ENCODE measurements at regions not wholly inside any gene's neighbourhood (a gene's known extent, or its start where the extent isn't known, plus 50 kb on each side); places are given as distances from the start of the nearest gene placed in this dataset.

GRCh38 chr5:100306000-100306399 lies 229.2 kb upstream of the FAM174A start:
- H3K27me3 ChIP-seq (ENCODE audit: control insufficient read depth, insufficient read depth): no peaks in the 10 kb centered on the region
- ATAC-seq (no peak), DNase-seq (no peak)
- no peaks in the 10 kb centered on the region for H3K9me3 ChIP-seq (ENCODE audit: control insufficient read depth, low read length)
- H3K4me1 ChIP-seq (ENCODE audit: control insufficient read depth, insufficient read depth, low read length): no peaks in the 10 kb centered on the region
- no peak overlapping the region for H3K27ac ChIP-seq (ENCODE audit: low read length)
- intact Hi-C loops (cut with DNase I): no loop called here
- no peak overlapping the region for H3K4me3 ChIP-seq (ENCODE audit: low read length)

DNA sequence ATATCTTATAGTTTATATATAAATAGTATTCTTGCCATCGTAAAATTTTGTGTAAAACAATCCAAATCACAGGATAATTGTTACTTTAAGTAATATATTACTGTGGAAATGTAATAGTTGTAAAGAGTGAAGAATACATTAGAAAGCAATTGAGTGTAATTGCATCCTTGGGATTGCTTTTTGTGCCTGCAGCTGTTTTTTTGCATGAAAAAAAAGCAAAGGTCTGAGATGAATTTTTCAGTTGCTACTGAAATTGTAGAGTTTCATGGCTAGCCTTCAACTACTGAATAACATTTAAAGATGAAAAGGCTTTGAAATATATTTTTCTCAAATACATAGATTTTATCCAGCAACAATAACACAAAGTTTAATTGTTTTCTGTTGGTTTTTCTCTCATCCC lies 232.0 kb upstream of the FAM174A start:
- H3K9me3 ChIP-seq (ENCODE audit: control insufficient read depth, low read length): no peaks in the 10 kb centered on the region

GRCh38 chr5:100299261-100299660 lies 235.9 kb upstream of the FAM174A start:
- ATAC-seq: no peak

More for the DNA sequence above, 232.0 kb upstream of the FAM174A start:
- no peaks in the 10 kb centered on the region for H3K27me3 ChIP-seq (ENCODE audit: control insufficient read depth, insufficient read depth)
- 78% methylated on average over 1 of the region's 1 CpG for WGBS
- no peaks in the 10 kb centered on the region for H3K4me1 ChIP-seq (ENCODE audit: control insufficient read depth, insufficient read depth, low read length)
- intact Hi-C loops (cut with DNase I): no loop called here
- no peak for DNase-seq
- no peak for ATAC-seq
- H3K27ac ChIP-seq (ENCODE audit: low read length): no peak overlapping the region
- H3K4me3 ChIP-seq (ENCODE audit: low read length): no peak overlapping the region

DNA sequence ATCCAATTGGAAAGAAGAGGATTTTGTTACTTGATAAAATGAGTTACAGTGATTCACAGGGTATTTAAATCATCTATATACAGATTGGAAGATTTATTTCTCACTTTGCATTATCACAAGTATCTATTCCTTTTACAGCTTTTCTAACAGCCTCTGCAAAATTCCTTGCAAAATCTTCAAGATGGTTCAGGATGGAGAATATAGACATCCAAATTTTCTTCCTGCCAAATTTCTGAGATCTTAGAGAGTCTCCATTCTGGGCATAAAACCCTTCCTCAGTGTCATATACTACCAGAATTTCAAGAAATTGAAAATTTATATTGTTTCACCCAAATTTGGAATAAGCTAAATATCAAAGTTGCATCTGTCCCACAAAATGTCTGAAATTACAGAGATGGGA lies 259.1 kb upstream of the FAM174A start:
- Histone ChIP-seq H3K27me3 (ENCODE audit: control insufficient read depth, insufficient read depth) (no peaks in the 10 kb centered on the region), H3K4me3 (ENCODE audit: low read length) (no peak overlapping the region), H3K9me3 (ENCODE audit: control insufficient read depth, low read length) (no peaks in the 10 kb centered on the region), H3K4me1 (ENCODE audit: control insufficient read depth, insufficient read depth, low read length) (no peaks in the 10 kb centered on the region), H3K27ac (ENCODE audit: low read length) (no peak overlapping the region)
- ATAC-seq: no peak
- intact Hi-C loops (cut with DNase I): no loop called here
- no peak for DNase-seq

More at GRCh38 chr5:100299261-100299660, 235.9 kb upstream of the FAM174A start:
- no peak for DNase-seq
- H3K4me1 ChIP-seq (ENCODE audit: control insufficient read depth, insufficient read depth, low read length): no peaks in the 10 kb centered on the region
- no peaks in the 10 kb centered on the region for H3K9me3 ChIP-seq (ENCODE audit: control insufficient read depth, low read length)
- 78% methylated on average over 2 of the region's 2 CpGs for WGBS
- H3K27ac ChIP-seq (ENCODE audit: low read length): no peak overlapping the region
- H3K4me3 ChIP-seq (ENCODE audit: low read length): no peak overlapping the region
- H3K27me3 ChIP-seq (ENCODE audit: control insufficient read depth, insufficient read depth): no peaks in the 10 kb centered on the region
- intact Hi-C loops (cut with DNase I): no loop called here

DNA sequence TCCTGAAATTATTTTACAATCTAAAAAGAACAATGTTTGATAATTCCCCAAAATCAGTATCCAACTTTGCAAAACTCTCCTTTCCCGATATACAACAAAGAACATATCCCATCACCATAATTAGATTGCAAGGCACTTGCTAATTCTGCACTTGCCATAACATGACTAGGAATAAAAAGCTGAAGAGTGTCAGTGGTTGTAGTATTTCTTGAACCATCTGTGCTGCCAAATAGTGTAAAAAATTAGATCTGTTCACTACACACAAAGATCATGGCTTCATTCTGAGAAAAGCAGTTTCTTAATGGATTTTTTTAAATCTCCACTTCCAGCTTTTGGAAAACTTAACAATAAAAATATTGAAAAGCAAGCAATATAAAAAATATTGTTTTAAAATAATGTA lies 259.5 kb upstream of the FAM174A start:
- ATAC-seq: no peak
- no peak overlapping the region for H3K4me3 ChIP-seq (ENCODE audit: low read length)
- intact Hi-C loops (cut with DNase I): no loop called here
- H3K9me3 ChIP-seq (ENCODE audit: control insufficient read depth, low read length): no peaks in the 10 kb centered on the region
- 85% methylated on average over 1 of the region's 1 CpG for WGBS
- no peak for DNase-seq
- no peaks in the 10 kb centered on the region for H3K27me3 ChIP-seq (ENCODE audit: control insufficient read depth, insufficient read depth)
- no peak overlapping the region for H3K27ac ChIP-seq (ENCODE audit: low read length)
- no peaks in the 10 kb centered on the region for H3K4me1 ChIP-seq (ENCODE audit: control insufficient read depth, insufficient read depth, low read length)

DNA sequence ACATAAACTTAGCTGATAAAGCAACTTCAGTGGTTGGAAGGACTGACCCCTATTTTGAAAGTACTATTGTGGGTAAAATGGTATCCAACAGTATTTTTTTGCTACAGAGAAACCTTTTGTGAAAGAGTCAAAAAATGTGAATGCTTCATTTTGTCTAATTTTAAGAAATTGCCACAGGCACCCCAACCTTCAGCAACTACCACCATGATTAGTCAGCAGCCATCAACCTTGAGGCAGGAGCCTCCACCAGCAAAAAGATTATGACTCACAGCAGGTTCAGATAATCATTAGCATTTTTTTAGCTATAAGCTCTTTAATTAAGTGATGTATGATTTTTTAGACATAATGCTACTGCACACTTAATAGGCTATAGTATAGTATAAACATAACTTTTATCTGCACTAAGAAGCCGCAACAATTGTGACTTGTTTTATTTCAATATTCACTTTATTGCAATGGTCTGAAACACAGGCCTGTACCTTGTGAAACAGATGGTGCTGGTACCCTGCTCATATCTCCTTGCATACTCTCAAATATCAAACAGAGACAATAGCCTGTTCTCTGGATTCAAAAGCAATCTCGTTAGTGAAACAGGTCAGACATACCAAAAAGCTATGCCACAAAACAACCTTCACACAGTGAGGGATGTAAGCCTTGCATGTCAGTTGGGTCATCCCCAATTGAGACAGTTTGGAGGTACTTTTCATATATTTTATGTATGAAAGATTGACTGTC lies 261.2 kb upstream of the FAM174A start:
- H3K27me3 ChIP-seq (ENCODE audit: control insufficient read depth, insufficient read depth): no peaks in the 10 kb centered on the region
- intact Hi-C loops (cut with DNase I): no loop called here
- no peak for ATAC-seq
- 79% methylated on average over 2 of the region's 2 CpGs for WGBS
- H3K9me3 ChIP-seq (ENCODE audit: control insufficient read depth, low read length): no peaks in the 10 kb centered on the region
- H3K27ac ChIP-seq (ENCODE audit: low read length): no peak overlapping the region
- H3K4me3 ChIP-seq (ENCODE audit: low read length): no peak overlapping the region
- DNase-seq: no peak
- no peaks in the 10 kb centered on the region for H3K4me1 ChIP-seq (ENCODE audit: control insufficient read depth, insufficient read depth, low read length)

GRCh38 chr5:100270023-100270771 lies 265.0 kb upstream of the FAM174A start:
- H3K4me1 ChIP-seq (ENCODE audit: control insufficient read depth, insufficient read depth, low read length): no peaks in the 10 kb centered on the region
- 22% methylated on average over 7 of the region's 7 CpGs for WGBS
- H3K27me3 ChIP-seq (ENCODE audit: control insufficient read depth, insufficient read depth): no peaks in the 10 kb centered on the region
- H3K9me3 ChIP-seq (ENCODE audit: control insufficient read depth, low read length): no peaks in the 10 kb centered on the region
- DNase-seq: no peak
- no peak overlapping the region for H3K4me3 ChIP-seq (ENCODE audit: low read length)
- intact Hi-C loops (cut with DNase I): no loop called here
- H3K27ac ChIP-seq (ENCODE audit: low read length): no peak overlapping the region
- no peak for ATAC-seq

DNA sequence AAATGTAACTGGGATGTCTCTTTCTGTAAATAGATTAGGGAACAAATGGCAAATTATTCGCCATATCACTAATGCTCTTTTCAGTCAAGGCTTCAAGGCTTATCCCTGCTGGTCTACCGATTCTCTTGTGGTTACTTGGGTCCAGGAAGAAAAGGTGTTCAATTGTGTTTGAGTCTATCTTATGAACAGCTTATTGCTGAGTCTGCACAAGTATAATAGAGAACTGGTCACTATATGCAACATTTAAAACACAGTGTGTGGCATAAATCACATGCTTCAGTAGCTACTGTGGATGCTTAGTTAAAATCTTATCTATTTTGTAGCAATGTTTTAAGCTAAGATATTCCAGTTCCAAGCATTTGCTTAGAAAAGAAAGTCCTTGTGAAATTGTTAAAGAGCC lies 274.2 kb upstream of the FAM174A start:
- 85% methylated on average over 2 of the region's 2 CpGs for WGBS
- intact Hi-C loops (cut with DNase I): no loop called here
- no peak overlapping the region for H3K27ac ChIP-seq (ENCODE audit: low read length)
- no peaks in the 10 kb centered on the region for H3K4me1 ChIP-seq (ENCODE audit: control insufficient read depth, insufficient read depth, low read length)
- ATAC-seq (no peak), DNase-seq (no peak)
- H3K27me3 ChIP-seq (ENCODE audit: control insufficient read depth, insufficient read depth): no peaks in the 10 kb centered on the region
- H3K9me3 ChIP-seq (ENCODE audit: control insufficient read depth, low read length): no peaks in the 10 kb centered on the region
- no peak overlapping the region for H3K4me3 ChIP-seq (ENCODE audit: low read length)

DNA sequence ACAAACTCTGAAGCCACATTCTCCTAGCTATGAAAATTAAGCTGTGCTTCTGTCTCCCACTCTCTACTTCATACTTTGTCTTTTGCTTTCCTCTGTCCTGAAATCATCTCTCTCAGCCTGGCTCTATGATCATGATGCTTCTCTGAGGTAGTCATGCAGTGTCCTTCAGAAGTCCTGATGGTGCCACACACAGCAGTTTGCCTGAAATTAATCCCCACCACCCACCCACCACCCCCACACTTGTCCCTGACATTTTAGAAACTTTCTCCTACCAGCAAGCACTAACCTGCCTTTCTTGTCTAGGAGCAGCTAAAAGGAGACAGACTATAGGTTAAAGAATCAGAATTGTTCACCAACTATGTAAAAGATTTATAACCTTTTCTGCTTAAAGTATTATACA lies 282.2 kb upstream of the FAM174A start:
- H3K9me3 ChIP-seq (ENCODE audit: control insufficient read depth, low read length): no peaks in the 10 kb centered on the region
- no peaks in the 10 kb centered on the region for H3K27me3 ChIP-seq (ENCODE audit: control insufficient read depth, insufficient read depth)
- no peak overlapping the region for H3K27ac ChIP-seq (ENCODE audit: low read length)
- intact Hi-C loops (cut with DNase I): no loop called here
- no peaks in the 10 kb centered on the region for H3K4me1 ChIP-seq (ENCODE audit: control insufficient read depth, insufficient read depth, low read length)
- DNase-seq (no peak), ATAC-seq (no peak)
- H3K4me3 ChIP-seq (ENCODE audit: low read length): no peak overlapping the region

DNA sequence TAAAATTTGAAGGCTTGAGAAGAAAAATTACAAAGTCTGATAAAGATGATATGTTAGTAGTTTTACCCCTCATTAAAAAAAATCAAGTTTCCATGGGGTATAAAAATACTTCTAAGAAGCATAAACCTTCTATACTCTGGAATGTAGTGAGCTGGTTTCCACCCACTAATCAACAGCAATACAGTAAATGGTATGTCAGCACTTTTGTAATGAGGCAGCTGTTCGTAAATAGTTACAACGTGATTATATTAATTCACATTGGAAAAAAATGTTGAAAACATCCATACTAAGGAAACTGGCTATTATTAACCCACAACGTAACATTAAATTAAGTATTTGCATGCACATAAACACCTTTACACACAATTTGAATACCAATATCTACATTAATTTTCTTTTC lies 283.1 kb upstream of the FAM174A start:
- no peaks in the 10 kb centered on the region for H3K4me1 ChIP-seq (ENCODE audit: control insufficient read depth, insufficient read depth, low read length)
- no peaks in the 10 kb centered on the region for H3K9me3 ChIP-seq (ENCODE audit: control insufficient read depth, low read length)
- 56% methylated on average over 3 of the region's 3 CpGs for WGBS
- H3K27ac ChIP-seq (ENCODE audit: low read length): no peak overlapping the region
- no peak overlapping the region for H3K4me3 ChIP-seq (ENCODE audit: low read length)
- H3K27me3 ChIP-seq (ENCODE audit: control insufficient read depth, insufficient read depth): no peaks in the 10 kb centered on the region
- intact Hi-C loops (cut with DNase I): no loop called here
- DNase-seq: no peak
- ATAC-seq: no peak

- DNase-seq (peak in 1 of 3 donors; percentile 28), ATAC-seq (no peak)
- H3K27me3 ChIP-seq (ENCODE audit: control insufficient read depth, insufficient read depth): no peaks in the 10 kb centered on the region
- intact Hi-C loops (cut with DNase I): no loop called here
- no peaks in the 10 kb centered on the region for H3K4me1 ChIP-seq (ENCODE audit: control insufficient read depth, insufficient read depth, low read length)
- H3K9me3 ChIP-seq (ENCODE audit: control insufficient read depth, low read length): no peaks in the 10 kb centered on the region
- H3K4me3 ChIP-seq (ENCODE audit: low read length): no peak overlapping the region
- WGBS: 79% methylated on average over 2 of the region's 2 CpGs
- no peak overlapping the region for H3K27ac ChIP-seq (ENCODE audit: low read length)
These were observed 285.3 kb upstream of the FAM174A start for GRCh38 chr5:100249884-100250269.

All from right cardiac atrium (tissue), 5 donors.